OCI-LY3 (cell line): ENCODE measurements at regions not wholly inside any gene's neighbourhood (a gene's known extent, or its start where the extent isn't known, plus 50 kb on each side); places are given as distances from the start of the nearest gene placed in this dataset.

Experiments used
- EZH2phosphoT487 ChIP-seq: fragments of 200-600 bp; shearing (Covaris generic); IDR thresholded peaks from 2 replicates; pipeline ENCODE4 v1.6.1; 2018; ENCODE audit warnings: antibody characterized with exemption, mixed run types, low read depth
- TF ChIP-seq, protein P1 (sequence below): fragments of 200-600, 300-600 bp; sonication (generic); IDR thresholded peaks from 2 replicates; pipeline ENCODE4 v1.5.1; 2014; ENCODE audit warnings: antibody characterized with exemption, low read length, low read depth

DNA sequence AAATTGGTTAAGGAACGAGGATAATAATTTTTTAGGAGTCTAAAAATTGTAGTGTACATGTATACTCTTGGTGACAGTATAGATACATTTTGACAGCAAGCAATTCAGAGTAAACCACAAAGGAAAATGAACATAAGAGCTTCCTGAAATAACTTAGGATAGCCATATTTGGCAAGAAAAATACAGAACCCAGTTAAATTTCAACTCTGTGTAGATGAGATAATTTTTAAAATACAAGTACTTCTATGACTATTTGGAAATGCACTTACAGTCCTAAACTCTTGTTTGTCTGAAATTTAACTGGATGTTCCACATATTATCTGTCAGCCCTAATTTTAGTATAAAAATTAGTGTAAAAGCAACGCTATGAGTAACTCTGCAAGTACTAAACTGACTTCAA lies 124.4 kb upstream of the PCDH18 start:
- TF ChIP-seq, protein P1, sequence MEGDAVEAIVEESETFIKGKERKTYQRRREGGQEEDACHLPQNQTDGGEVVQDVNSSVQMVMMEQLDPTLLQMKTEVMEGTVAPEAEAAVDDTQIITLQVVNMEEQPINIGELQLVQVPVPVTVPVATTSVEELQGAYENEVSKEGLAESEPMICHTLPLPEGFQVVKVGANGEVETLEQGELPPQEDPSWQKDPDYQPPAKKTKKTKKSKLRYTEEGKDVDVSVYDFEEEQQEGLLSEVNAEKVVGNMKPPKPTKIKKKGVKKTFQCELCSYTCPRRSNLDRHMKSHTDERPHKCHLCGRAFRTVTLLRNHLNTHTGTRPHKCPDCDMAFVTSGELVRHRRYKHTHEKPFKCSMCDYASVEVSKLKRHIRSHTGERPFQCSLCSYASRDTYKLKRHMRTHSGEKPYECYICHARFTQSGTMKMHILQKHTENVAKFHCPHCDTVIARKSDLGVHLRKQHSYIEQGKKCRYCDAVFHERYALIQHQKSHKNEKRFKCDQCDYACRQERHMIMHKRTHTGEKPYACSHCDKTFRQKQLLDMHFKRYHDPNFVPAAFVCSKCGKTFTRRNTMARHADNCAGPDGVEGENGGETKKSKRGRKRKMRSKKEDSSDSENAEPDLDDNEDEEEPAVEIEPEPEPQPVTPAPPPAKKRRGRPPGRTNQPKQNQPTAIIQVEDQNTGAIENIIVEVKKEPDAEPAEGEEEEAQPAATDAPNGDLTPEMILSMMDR: no peak
- no peak for TF ChIP-seq EZH2phosphoT487
